ENCODE measurements at regions not wholly inside any gene's neighbourhood (a gene's known extent, or its start where the extent isn't known, plus 50 kb on each side); places are given as distances from the start of the nearest gene placed in this dataset.
"Not testable (repeated sequence)": the region's sequence is repeated elsewhere in the genome, so short reads cannot be mapped to it uniquely, and the experiment has no call there.

DNA sequence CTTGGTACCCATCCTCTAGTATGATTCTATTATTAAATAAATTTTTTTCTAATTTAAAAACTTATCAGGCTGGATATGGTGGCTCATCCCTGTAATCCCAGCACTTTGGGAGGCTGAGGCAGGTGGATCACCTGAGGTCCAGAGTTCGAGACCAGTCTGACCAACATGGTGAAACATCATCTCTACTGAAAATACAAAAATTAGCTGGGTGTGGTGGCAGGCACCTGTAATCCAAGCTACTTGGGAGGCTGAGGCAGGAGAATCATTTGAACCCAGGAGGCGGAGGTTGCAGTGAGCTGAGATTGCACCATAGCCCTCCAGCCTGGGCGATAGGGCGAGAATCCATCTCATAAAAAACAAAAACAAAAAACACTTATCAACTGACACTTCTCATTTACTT lies 639.0 kb downstream of the IRS1 start:
- TF ChIP-seq CTCF (IDR thresholded peaks at IDR 0.05; ENCODE audit: insufficient read depth, low read length, poor library complexity, severe bottlenecking); EZH2phosphoT487 (conservative IDR thresholded peaks at IDR 0.05; ENCODE audit: low read length): not testable (repeated sequence)
